ENCODE measurements at regions not wholly inside any gene's neighbourhood (a gene's known extent, or its start where the extent isn't known, plus 50 kb on each side); places are given as distances from the start of the nearest gene placed in this dataset.

- TF ChIP-seq CTCF (conservative IDR thresholded peaks at IDR 0.05; ENCODE audit: low read depth in 2 of 2): no peak
- no peak for TF ChIP-seq EZH2 (IDR thresholded peaks at IDR 0.05; ENCODE audit: low read depth, unreplicated experiment)
These were observed 1263.9 kb downstream of the FSCB start for GRCh38 chr14:43243168-43243567.

Data from GM23338 (cell line).